ENCODE measurements at regions not wholly inside any gene's neighbourhood (a gene's known extent, or its start where the extent isn't known, plus 50 kb on each side); places are given as distances from the start of the nearest gene placed in this dataset.

DNA sequence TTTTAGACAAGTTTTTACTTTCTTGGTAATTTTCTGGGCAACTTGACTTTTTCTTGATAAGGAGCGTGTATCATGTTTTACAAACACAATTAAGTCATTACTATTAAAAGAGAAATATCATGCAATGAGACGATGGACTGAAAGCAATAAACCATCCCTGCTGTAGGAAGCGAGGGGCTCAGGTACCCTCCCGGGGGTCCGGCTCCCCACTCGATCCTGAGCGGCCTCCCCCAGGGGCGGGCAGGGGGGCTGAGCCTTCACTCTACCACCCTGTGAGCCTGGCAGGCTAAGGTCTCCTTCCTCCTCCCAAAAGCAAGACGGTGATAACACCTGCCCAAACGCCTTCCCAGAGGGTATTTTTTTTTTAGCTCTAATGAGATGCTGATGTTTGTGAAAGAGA, 51.8 kb upstream of the ADGRA1 start:
- H3K4me1 Mint-ChIP-seq (ENCODE audit: low read depth) = no peaks in the 10 kb centered on the region
- no peaks in the 10 kb centered on the region for H3K4me1 ChIP-seq (ENCODE audit: insufficient read depth, low read length)
- H3K27ac Mint-ChIP-seq = no peak overlapping the region
- no peak overlapping the region for H3K4me3 Mint-ChIP-seq
- no peaks in the 10 kb centered on the region for H3K27me3 Mint-ChIP-seq
- no peak overlapping the region for H3K4me3 ChIP-seq (ENCODE audit: low read length)
- H3K9me3 Mint-ChIP-seq = no peaks in the 10 kb centered on the region
- no peaks in the 10 kb centered on the region for H3K36me3 ChIP-seq (ENCODE audit: insufficient read depth, low read length)
- TF ChIP-seq, protein P1, sequence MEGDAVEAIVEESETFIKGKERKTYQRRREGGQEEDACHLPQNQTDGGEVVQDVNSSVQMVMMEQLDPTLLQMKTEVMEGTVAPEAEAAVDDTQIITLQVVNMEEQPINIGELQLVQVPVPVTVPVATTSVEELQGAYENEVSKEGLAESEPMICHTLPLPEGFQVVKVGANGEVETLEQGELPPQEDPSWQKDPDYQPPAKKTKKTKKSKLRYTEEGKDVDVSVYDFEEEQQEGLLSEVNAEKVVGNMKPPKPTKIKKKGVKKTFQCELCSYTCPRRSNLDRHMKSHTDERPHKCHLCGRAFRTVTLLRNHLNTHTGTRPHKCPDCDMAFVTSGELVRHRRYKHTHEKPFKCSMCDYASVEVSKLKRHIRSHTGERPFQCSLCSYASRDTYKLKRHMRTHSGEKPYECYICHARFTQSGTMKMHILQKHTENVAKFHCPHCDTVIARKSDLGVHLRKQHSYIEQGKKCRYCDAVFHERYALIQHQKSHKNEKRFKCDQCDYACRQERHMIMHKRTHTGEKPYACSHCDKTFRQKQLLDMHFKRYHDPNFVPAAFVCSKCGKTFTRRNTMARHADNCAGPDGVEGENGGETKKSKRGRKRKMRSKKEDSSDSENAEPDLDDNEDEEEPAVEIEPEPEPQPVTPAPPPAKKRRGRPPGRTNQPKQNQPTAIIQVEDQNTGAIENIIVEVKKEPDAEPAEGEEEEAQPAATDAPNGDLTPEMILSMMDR (IDR thresholded peaks at IDR 0.05) = no peak
- H3K27me3 ChIP-seq (ENCODE audit: control insufficient read depth in 1 of 2, insufficient read depth in 2 of 2, low read length in 2 of 2) = no peaks in the 10 kb centered on the region
- ChIA-PET CTCF (no interaction called here), POLR2A (no interaction called here)
- DNase-seq (no peak), ATAC-seq (ENCODE audit: poor library complexity) (no peak)
- H3K27ac ChIP-seq (ENCODE audit: low read depth in 1 of 2, low read length in 2 of 2) = no peak overlapping the region
- intact Hi-C loops (cut with DNase I, micrococcal nuclease) = no loop called here
- H3K9me3 ChIP-seq (ENCODE audit: control insufficient read depth in 1 of 2, insufficient read depth in 1 of 2, low read length in 2 of 2) = peaks cover 0 to 36% of the 10 kb centered on the region in 2 experiments
- no peaks in the 10 kb centered on the region for H3K36me3 Mint-ChIP-seq (ENCODE audit: low read depth)

DNA sequence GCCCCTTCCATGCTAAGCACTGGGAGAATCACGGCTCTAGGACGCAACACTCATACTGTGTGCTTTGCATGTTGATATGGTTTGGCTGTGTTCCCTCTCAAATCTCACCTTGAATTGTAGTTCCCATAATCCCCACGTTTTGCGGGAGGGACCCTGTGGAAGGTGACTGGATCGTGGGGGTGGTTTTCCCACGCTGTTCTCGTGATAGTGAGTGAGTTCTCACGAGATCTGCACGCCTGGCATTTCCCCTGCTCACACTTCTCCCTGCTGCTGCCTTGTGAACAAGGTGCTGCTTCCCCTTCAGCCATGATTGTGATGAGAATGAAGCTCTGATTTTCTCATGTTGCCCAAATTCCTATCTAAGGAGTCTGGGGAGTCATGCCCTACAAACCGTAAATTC, 53.0 kb upstream of the ADGRA1 start:
- no peaks in the 10 kb centered on the region for H3K36me3 ChIP-seq (ENCODE audit: insufficient read depth, low read length)
- Mint-ChIP-seq H3K4me1 (ENCODE audit: low read depth) (no peaks in the 10 kb centered on the region), H3K36me3 (ENCODE audit: low read depth) (no peaks in the 10 kb centered on the region), H3K9me3 (no peaks in the 10 kb centered on the region), H3K27me3 (no peaks in the 10 kb centered on the region), H3K27ac (no peak overlapping the region), H3K4me3 (no peak overlapping the region)
- no peaks in the 10 kb centered on the region for H3K4me1 ChIP-seq (ENCODE audit: insufficient read depth, low read length)
- DNase-seq (no peak), ATAC-seq (ENCODE audit: poor library complexity) (no peak)
- TF ChIP-seq, protein P1 (IDR thresholded peaks at IDR 0.05) = no peak
- H3K9me3 ChIP-seq (ENCODE audit: control insufficient read depth in 1 of 2, insufficient read depth in 1 of 2, low read length in 2 of 2) = peaks cover 0 to 36% of the 10 kb centered on the region in 2 experiments
- ChIA-PET POLR2A (no interaction called here), CTCF (no interaction called here)
- no peak overlapping the region for H3K27ac ChIP-seq (ENCODE audit: low read depth in 1 of 2, low read length in 2 of 2)
- intact Hi-C loops (cut with DNase I, micrococcal nuclease) = no loop called here
- H3K27me3 ChIP-seq (ENCODE audit: control insufficient read depth in 1 of 2, insufficient read depth in 2 of 2, low read length in 2 of 2) = no peaks in the 10 kb centered on the region
- no peak overlapping the region for H3K4me3 ChIP-seq (ENCODE audit: low read length)

DNA sequence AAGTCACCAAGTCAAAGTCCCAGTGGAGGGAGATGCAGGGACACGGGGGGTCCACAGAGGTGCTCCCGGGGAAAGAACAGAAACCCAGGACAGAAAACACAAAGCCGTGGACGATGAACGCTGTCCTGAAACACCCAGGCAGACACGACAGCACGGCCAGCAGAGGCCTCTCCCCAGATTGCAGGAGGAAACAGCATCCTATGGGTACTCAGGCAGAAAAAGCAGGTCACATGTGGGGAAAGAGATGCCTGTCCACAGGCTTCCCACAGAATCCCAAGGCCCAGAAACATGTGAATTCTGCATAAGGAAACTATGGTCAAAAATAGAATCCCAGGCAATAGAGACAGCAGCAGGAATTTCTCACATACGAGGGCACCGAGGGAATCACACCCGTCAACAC, 53.6 kb upstream of the ADGRA1 start:
- H3K4me1 ChIP-seq (ENCODE audit: insufficient read depth, low read length) = no peaks in the 10 kb centered on the region
- H3K36me3 ChIP-seq (ENCODE audit: insufficient read depth, low read length) = no peaks in the 10 kb centered on the region
- intact Hi-C loops (cut with DNase I, micrococcal nuclease) = no loop called here
- TF ChIP-seq, protein P1 (IDR thresholded peaks at IDR 0.05) = no peak
- no peaks in the 10 kb centered on the region for H3K27me3 Mint-ChIP-seq
- H3K36me3 Mint-ChIP-seq (ENCODE audit: low read depth) = no peaks in the 10 kb centered on the region
- H3K4me1 Mint-ChIP-seq (ENCODE audit: low read depth) = no peaks in the 10 kb centered on the region
- H3K9me3 Mint-ChIP-seq = no peaks in the 10 kb centered on the region
- POLR2A ChIA-PET = no interaction called here
- H3K27me3 ChIP-seq (ENCODE audit: control insufficient read depth in 1 of 2, insufficient read depth in 2 of 2, low read length in 2 of 2) = no peaks in the 10 kb centered on the region
- CTCF ChIA-PET = no interaction called here
- no peak overlapping the region for H3K27ac Mint-ChIP-seq
- no peak for DNase-seq
- peaks cover 0 to 31% of the 10 kb centered on the region in 2 experiments for H3K9me3 ChIP-seq (ENCODE audit: control insufficient read depth in 1 of 2, insufficient read depth in 1 of 2, low read length in 2 of 2)
- no peak overlapping the region for H3K27ac ChIP-seq (ENCODE audit: low read depth in 1 of 2, low read length in 2 of 2)
- no peak for ATAC-seq (ENCODE audit: poor library complexity)
- no peak overlapping the region for H3K4me3 ChIP-seq (ENCODE audit: low read length)
- no peak overlapping the region for H3K4me3 Mint-ChIP-seq

Data from CD4-positive, alpha-beta T cell (primary cell).